ENCODE measurements at regions not wholly inside any gene's neighbourhood (a gene's known extent, or its start where the extent isn't known, plus 50 kb on each side); places are given as distances from the start of the nearest gene placed in this dataset.
"Not testable (repeated sequence)": the region's sequence is repeated elsewhere in the genome, so short reads cannot be mapped to it uniquely, and the experiment has no call there.

GRCh38 chr3:127520993-127521392, 69.5 kb downstream of the TPRA1 start:
- no peak for DNase-seq (ENCODE audit: low read depth, low spot score)

GRCh38 chr3:127518456-127519081, 72.0 kb downstream of the TPRA1 start:
- no peak for DNase-seq (ENCODE audit: low read depth, low spot score)

- DNase-seq (ENCODE audit: low read depth, low spot score), result no peak
Observed at GRCh38 chr3:127512256-127512655, 78.3 kb downstream of the TPRA1 start.

GRCh38 chr3:127501177-127501576, 89.4 kb downstream of the TPRA1 start:
- DNase-seq (ENCODE audit: low read depth, low spot score), result no peak

- no peak for DNase-seq (ENCODE audit: low read depth, low spot score)
Observed at GRCh38 chr3:127497676-127498075, 92.9 kb downstream of the TPRA1 start.

GRCh38 chr3:127497166-127497565, 93.4 kb downstream of the TPRA1 start:
- DNase-seq (ENCODE audit: low read depth, low spot score), result no peak

- DNase-seq (ENCODE audit: low read depth, low spot score), result no peak
Observed at GRCh38 chr3:127495821-127496655, 94.5 kb downstream of the TPRA1 start.

GRCh38 chr3:127493924-127494646, 96.4 kb downstream of the TPRA1 start:
- DNase-seq (ENCODE audit: low read depth, low spot score), result peak; percentile 25

GRCh38 chr3:127492426-127492825, 98.1 kb downstream of the TPRA1 start:
- DNase-seq (ENCODE audit: low read depth, low spot score), result no peak

- no peak for DNase-seq (ENCODE audit: low read depth, low spot score)
Observed at GRCh38 chr3:127491909-127492308, 98.6 kb downstream of the TPRA1 start.

GRCh38 chr3:127491323-127491722, 99.2 kb downstream of the TPRA1 start:
- DNase-seq (ENCODE audit: low read depth, low spot score), result no peak

- DNase-seq (ENCODE audit: low read depth, low spot score), result not testable (repeated sequence)
Observed at GRCh38 chr3:127491024-127491305, 99.6 kb downstream of the TPRA1 start.

- no peak for DNase-seq (ENCODE audit: low read depth, low spot score)
Observed at GRCh38 chr3:127490271-127491023, 100.1 kb downstream of the TPRA1 start.

GRCh38 chr3:127489357-127489756, 101.2 kb downstream of the TPRA1 start:
- no peak for DNase-seq (ENCODE audit: low read depth, low spot score)

- no peak for DNase-seq (ENCODE audit: low read depth, low spot score)
Observed at GRCh38 chr3:127488740-127489139, 101.8 kb downstream of the TPRA1 start.

- no peak for DNase-seq (ENCODE audit: low read depth, low spot score)
Observed at GRCh38 chr3:127488141-127488672, 102.3 kb downstream of the TPRA1 start.

GRCh38 chr3:127487196-127487595, 103.3 kb downstream of the TPRA1 start:
- no peak for DNase-seq (ENCODE audit: low read depth, low spot score)

GRCh38 chr3:127486321-127486944, 104.1 kb downstream of the TPRA1 start:
- no peak for DNase-seq (ENCODE audit: low read depth, low spot score)

- no peak for DNase-seq (ENCODE audit: low read depth, low spot score)
Observed at GRCh38 chr3:127485396-127486170, 105.0 kb downstream of the TPRA1 start.

- no peak for DNase-seq (ENCODE audit: low read depth, low spot score)
Observed at GRCh38 chr3:127484601-127485388, 105.7 kb downstream of the TPRA1 start.
